Fibroblast of lung (primary cell): ENCODE measurements at regions not wholly inside any gene's neighbourhood (a gene's known extent, or its start where the extent isn't known, plus 50 kb on each side); places are given as distances from the start of the nearest gene placed in this dataset.

Experiments used
- DNase-seq, 2 donors: peaks; one replicate each; pipeline versions ENCODE4 v3.0.0 to v3.0.0-alpha.2; 2010; ENCODE audit warnings: low read depth in 2 of 2
- H2AFZ ChIP-seq: 2 replicates; pipeline ENCODE4 v1.5.1; 2012; ENCODE audit warnings: low read length, control low read depth, inconsistent platforms
- H3K27ac ChIP-seq: 2 replicates; pipeline ENCODE4 v1.5.1; 2011; ENCODE audit warnings: low read length, control low read depth; ENCODE audit not compliant: insufficient read depth
- H3K27me3 ChIP-seq: 2 replicates; pipeline ENCODE4 v1.5.1; 2011; ENCODE audit warnings: mild to moderate bottlenecking, low read length; ENCODE audit not compliant: control insufficient read depth, insufficient read depth
- H3K36me3 ChIP-seq: 2 replicates; pipeline ENCODE4 v1.5.1; 2011; ENCODE audit warnings: low read length; ENCODE audit not compliant: control insufficient read depth, insufficient read depth
- H3K4me1 ChIP-seq: 2 replicates; pipeline ENCODE4 v1.5.1; 2011; ENCODE audit warnings: low read length; ENCODE audit not compliant: control insufficient read depth, insufficient read depth; ENCODE audit errors: extremely low read depth
- H3K4me2 ChIP-seq: 2 replicates; pipeline ENCODE4 v1.5.1; 2011; ENCODE audit warnings: low read length, control low read depth; ENCODE audit not compliant: insufficient read depth; ENCODE audit errors: extremely low read depth
- H3K4me3 ChIP-seq, 4 experiments: fragments of 200-600 bp in 1 of 4; sonication (generic) in 1 of 4; replicated peaks in 1 of 4; 2 replicates each; pipeline ENCODE4 v1.5.1; 2011 to 2016; ENCODE audit warnings: low read length in 4 of 4, low read depth in 3 of 4, mild to moderate bottlenecking in 3 of 4, control low read depth in 2 of 4, inconsistent platforms in 1 of 4, mixed read lengths in 1 of 4; ENCODE audit not compliant: insufficient read depth in 1 of 4; ENCODE audit errors: control extremely low read depth in 1 of 4
- H3K79me2 ChIP-seq: 2 replicates; pipeline ENCODE4 v1.5.1; 2012; ENCODE audit warnings: mild to moderate bottlenecking, low read length, inconsistent platforms; ENCODE audit not compliant: control insufficient read depth, insufficient read depth
- H3K9ac ChIP-seq: 2 replicates; pipeline ENCODE4 v1.5.1; 2011; ENCODE audit warnings: mild to moderate bottlenecking, low read length, control low read depth; ENCODE audit not compliant: insufficient read depth
- H3K9me3 ChIP-seq: 2 replicates; pipeline ENCODE4 v1.5.1; 2012; ENCODE audit warnings: low read depth, low read length; ENCODE audit not compliant: control insufficient read depth, insufficient read depth
- H4K20me1 ChIP-seq: 2 replicates; pipeline ENCODE4 v1.5.1; 2011; ENCODE audit warnings: low read length; ENCODE audit not compliant: control insufficient read depth, insufficient read depth; ENCODE audit errors: extremely low read depth
- CTCF ChIP-seq, 2 donors: IDR thresholded peaks in 1 of 2; conservative IDR thresholded peaks in 1 of 2; 1 replicate in 1 of 2; 2 replicates in 1 of 2; pipeline ENCODE4 v1.5.1; 2011 to 2012; ENCODE audit warnings: low read length in 2 of 2, control low read depth in 1 of 2, inconsistent platforms in 1 of 2, low read depth in 1 of 2, mild to moderate bottlenecking in 1 of 2
- EZH2 ChIP-seq: IDR thresholded peaks from 2 replicates; pipeline ENCODE4 v1.5.1; 2012; ENCODE audit warnings: low read length, control low read depth, mild to moderate bottlenecking; ENCODE audit errors: missing control alignments

- H3K9ac ChIP-seq = no peak overlapping the region
- H3K4me1 ChIP-seq = no peaks in the 10 kb centered on the region
- no peak for DNase-seq
- H3K9me3 ChIP-seq = no peaks in the 10 kb centered on the region
- H3K36me3 ChIP-seq = no peaks in the 10 kb centered on the region
- no peak overlapping the region for H3K4me2 ChIP-seq
- H3K27ac ChIP-seq = no peak overlapping the region
- H2AFZ ChIP-seq = no peak overlapping the region
- TF ChIP-seq CTCF (conservative IDR thresholded peaks at IDR 0.05 in 1 of 2, IDR thresholded peaks at IDR 0.05 in 1 of 2; ENCODE audit: low read depth in 1 of 2, low read length in 2 of 2) (no peak), EZH2 (no peak)
- H3K4me3 ChIP-seq = no peak overlapping the region
- H3K27me3 ChIP-seq = no peaks in the 10 kb centered on the region
- H4K20me1 ChIP-seq = no peaks in the 10 kb centered on the region
- no peaks in the 10 kb centered on the region for H3K79me2 ChIP-seq
These were observed 791.4 kb upstream of the FANCL start for GRCh38 chr2:59032499-59032898.

DNA sequence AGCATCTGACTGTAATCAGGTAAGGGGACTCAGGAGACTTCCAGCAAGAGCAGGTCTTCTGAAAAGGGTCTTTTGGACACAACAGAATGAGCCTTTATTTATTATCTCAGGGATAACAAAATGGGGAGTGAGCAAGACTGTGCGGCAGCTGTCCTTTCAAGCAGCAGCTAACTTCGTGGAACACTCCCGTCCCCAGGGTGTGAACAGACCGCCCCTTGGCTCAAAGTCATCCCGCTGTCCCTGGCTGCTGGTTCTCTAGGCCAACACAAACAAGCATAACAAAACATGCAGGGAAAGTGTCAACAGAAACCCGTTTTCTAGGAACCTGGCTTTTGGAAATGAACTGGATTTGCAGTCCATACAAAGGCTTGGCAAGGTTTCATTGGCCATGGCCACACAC lies 787.9 kb upstream of the FANCL start:
- Histone ChIP-seq H2AFZ (no peak overlapping the region), H3K27ac (no peak overlapping the region), H3K9me3 (no peaks in the 10 kb centered on the region), H3K9ac (no peak overlapping the region), H4K20me1 (no peaks in the 10 kb centered on the region), H3K79me2 (no peaks in the 10 kb centered on the region), H3K4me2 (no peak overlapping the region), H3K27me3 (no peaks in the 10 kb centered on the region), H3K36me3 (no peaks in the 10 kb centered on the region), H3K4me1 (no peaks in the 10 kb centered on the region), H3K4me3 (no peak overlapping the region)
- no peak for DNase-seq
- TF ChIP-seq EZH2 (no peak), CTCF (conservative IDR thresholded peaks at IDR 0.05 in 1 of 2, IDR thresholded peaks at IDR 0.05 in 1 of 2; ENCODE audit: low read depth in 1 of 2, low read length in 2 of 2) (no peak)

- Histone ChIP-seq H3K9ac (no peak overlapping the region), H3K27me3 (no peaks in the 10 kb centered on the region), H3K4me3 (no peak overlapping the region), H3K4me2 (no peak overlapping the region), H3K36me3 (no peaks in the 10 kb centered on the region), H3K9me3 (no peaks in the 10 kb centered on the region), H3K79me2 (no peaks in the 10 kb centered on the region), H3K4me1 (no peaks in the 10 kb centered on the region), H4K20me1 (no peaks in the 10 kb centered on the region), H2AFZ (no peak overlapping the region), H3K27ac (no peak overlapping the region)
- no peak for TF ChIP-seq EZH2
- no peak for TF ChIP-seq CTCF (conservative IDR thresholded peaks at IDR 0.05 in 1 of 2, IDR thresholded peaks at IDR 0.05 in 1 of 2; ENCODE audit: low read depth in 1 of 2, low read length in 2 of 2)
- no peak for DNase-seq
These were observed 786.2 kb upstream of the FANCL start for GRCh38 chr2:59027320-59027719.
